ENCODE measurements at regions not wholly inside any gene's neighbourhood (a gene's known extent, or its start where the extent isn't known, plus 50 kb on each side); places are given as distances from the start of the nearest gene placed in this dataset.

GRCh38 chr4:3639613-3640586 is 107.7 kb upstream of the LRPAP1 start:
- Histone ChIP-seq H3K9me2 (ENCODE audit: insufficient read depth, low read length) (no peaks in the 10 kb centered on the region), H2AFZ (ENCODE audit: low read depth, low read length) (no peak overlapping the region), H3K79me2 (replicated peaks; ENCODE audit: insufficient read depth, low read length) (no peaks in the 10 kb centered on the region), H3K27ac (ENCODE audit: low read length) (no peak overlapping the region), H3F3A (ENCODE audit: insufficient read depth, low read length, poor library complexity, severe bottlenecking) (no peaks in the 10 kb centered on the region), H3K4me2 (ENCODE audit: low read length) (no peak overlapping the region), H3K36me3 (ENCODE audit: insufficient read depth, low read length) (no peaks in the 10 kb centered on the region), H3K9ac (ENCODE audit: low read length) (no peak overlapping the region), H3K27me3 (ENCODE audit: insufficient read depth, low read depth, low read length) (no peaks in the 10 kb centered on the region), H3K9me3 (ENCODE audit: low read length) (no peaks in the 10 kb centered on the region), H3K4me3 (ENCODE audit: low read length) (no peak overlapping the region), H4K20me1 (ENCODE audit: insufficient read depth) (no peaks in the 10 kb centered on the region)
- TF ChIP-seq RAD21 (conservative IDR thresholded peaks at IDR 0.05) (no peak), POLR2AphosphoS5 (IDR thresholded peaks at IDR 0.05) (no peak), TAF1 (IDR thresholded peaks at IDR 0.05; ENCODE audit: low read depth) (no peak), CTCF (IDR thresholded peaks at IDR 0.05; ENCODE audit: poor library complexity, severe bottlenecking) (no peak)

- Histone ChIP-seq H3K27me3 (ENCODE audit: insufficient read depth, low read depth, low read length) (no peaks in the 10 kb centered on the region), H2AFZ (ENCODE audit: low read depth, low read length) (no peak overlapping the region), H3K27ac (ENCODE audit: low read length) (no peak overlapping the region), H3K4me3 (ENCODE audit: low read length) (no peak overlapping the region), H3K9me3 (ENCODE audit: low read length) (no peaks in the 10 kb centered on the region), H3K4me2 (ENCODE audit: low read length) (no peak overlapping the region), H3K36me3 (ENCODE audit: insufficient read depth, low read length) (no peaks in the 10 kb centered on the region), H3F3A (ENCODE audit: insufficient read depth, low read length, poor library complexity, severe bottlenecking) (no peaks in the 10 kb centered on the region), H3K79me2 (replicated peaks; ENCODE audit: insufficient read depth, low read length) (no peaks in the 10 kb centered on the region), H3K9me2 (ENCODE audit: insufficient read depth, low read length) (no peaks in the 10 kb centered on the region), H3K9ac (ENCODE audit: low read length) (no peak overlapping the region), H4K20me1 (ENCODE audit: insufficient read depth) (no peaks in the 10 kb centered on the region)
- TF ChIP-seq POLR2AphosphoS5 (IDR thresholded peaks at IDR 0.05): no peak
- TF ChIP-seq EP300 (conservative IDR thresholded peaks at IDR 0.05; ENCODE audit: poor library complexity, severe bottlenecking): no peak
- no peak for TF ChIP-seq CTCF (IDR thresholded peaks at IDR 0.05; ENCODE audit: poor library complexity, severe bottlenecking)
- TF ChIP-seq RAD21 (conservative IDR thresholded peaks at IDR 0.05): no peak
- TF ChIP-seq REST (IDR thresholded peaks at IDR 0.05; ENCODE audit: borderline replicate concordance): no peak
- TF ChIP-seq SMC3 (conservative IDR thresholded peaks at IDR 0.05; ENCODE audit: poor library complexity): no peak
- TF ChIP-seq EZH2 (IDR thresholded peaks at IDR 0.05; ENCODE audit: borderline replicate concordance, insufficient read depth, low read length, poor library complexity, severe bottlenecking): no peak
- TF ChIP-seq TAF1 (IDR thresholded peaks at IDR 0.05; ENCODE audit: low read depth): no peak
- no peak for TF ChIP-seq MXI1 (conservative IDR thresholded peaks at IDR 0.05; ENCODE audit: poor library complexity, severe bottlenecking)
Observed at GRCh38 chr4:3638080-3638795, 106.0 kb upstream of the LRPAP1 start.

Data from neural cell (in vitro differentiated cells).